ELF-1 (cell line): ENCODE measurements at regions not wholly inside any gene's neighbourhood (a gene's known extent, or its start where the extent isn't known, plus 50 kb on each side); places are given as distances from the start of the nearest gene placed in this dataset.
A peak's percentile ranks its signal among the peaks of the same experiment; 100 is the strongest.
"Not testable (repeated sequence)": the region's sequence is repeated elsewhere in the genome, so short reads cannot be mapped to it uniquely, and the experiment has no call there.

Experiments used
- DNase-seq: peaks from one replicate; pipeline ENCODE4 v3.0.0-alpha.2; 2016; ENCODE audit warnings: low read depth, low spot score

- DNase-seq, result no peak
These were observed 116.7 kb downstream of the SOX4 start for GRCh38 chr6:21710216-21710615.

GRCh38 chr6:21710908-21711627 is 117.5 kb downstream of the SOX4 start:
- DNase-seq, result peak; percentile 81

- no peak for DNase-seq
These were observed 118.7 kb downstream of the SOX4 start for GRCh38 chr6:21712213-21712612.

GRCh38 chr6:21713481-21713880 is 119.9 kb downstream of the SOX4 start:
- DNase-seq, result no peak

GRCh38 chr6:21715180-21715579 is 121.6 kb downstream of the SOX4 start:
- no peak for DNase-seq

GRCh38 chr6:21722510-21722909 is 129.0 kb downstream of the SOX4 start:
- DNase-seq, result no peak

GRCh38 chr6:21726676-21727075 is 133.1 kb downstream of the SOX4 start:
- DNase-seq, result no peak

- DNase-seq, result no peak
These were observed 134.6 kb downstream of the SOX4 start for GRCh38 chr6:21728141-21728540.

GRCh38 chr6:21729431-21729830 is 135.9 kb downstream of the SOX4 start:
- no peak for DNase-seq

GRCh38 chr6:21730533-21730932 is 137.0 kb downstream of the SOX4 start:
- DNase-seq, result no peak

GRCh38 chr6:21731411-21732031 is 138.0 kb downstream of the SOX4 start:
- no peak for DNase-seq

- not testable (repeated sequence) for DNase-seq
These were observed 138.6 kb downstream of the SOX4 start for GRCh38 chr6:21732032-21732730.

GRCh38 chr6:21732731-21733130 is 139.2 kb downstream of the SOX4 start:
- DNase-seq, result no peak

GRCh38 chr6:21733311-21733710 is 139.8 kb downstream of the SOX4 start:
- DNase-seq, result no peak

- no peak for DNase-seq
These were observed 140.7 kb downstream of the SOX4 start for GRCh38 chr6:21734204-21734603.

GRCh38 chr6:21738180-21739094 is 144.9 kb downstream of the SOX4 start:
- DNase-seq, result peak; percentile 78

GRCh38 chr6:21739241-21739640 is 145.7 kb downstream of the SOX4 start:
- DNase-seq, result no peak

GRCh38 chr6:21739838-21740237 is 146.3 kb downstream of the SOX4 start:
- peak; percentile 74 for DNase-seq

- DNase-seq, result no peak
These were observed 147.0 kb downstream of the SOX4 start for GRCh38 chr6:21740376-21741124.

GRCh38 chr6:21741221-21742109 is 147.9 kb downstream of the SOX4 start:
- DNase-seq, result no peak
